Right atrium auricular region (tissue), 2 donors: ENCODE measurements at regions not wholly inside any gene's neighbourhood (a gene's known extent, or its start where the extent isn't known, plus 50 kb on each side); places are given as distances from the start of the nearest gene placed in this dataset.
"Not testable (repeated sequence)": the region's sequence is repeated elsewhere in the genome, so short reads cannot be mapped to it uniquely, and the experiment has no call there.

ENCODE experiments used
- DNase-seq: peaks from one replicate; pipeline ENCODE4 v3.0.0-alpha.2; 2019; ENCODE audit warnings: low spot score
- H3K27ac ChIP-seq, 2 donors: fragments of 200-600 bp; sonication (generic); 1 replicate in 1 of 2; 2 replicates in 1 of 2; pipeline ENCODE4 v1.5.1; 2016 to 2019
- H3K27me3 ChIP-seq, 2 donors: fragments of 200-600 bp; sonication (generic); one replicate each; pipeline versions ENCODE4 v1.5.1 to v1.6.0; 2017 to 2019
- H3K36me3 ChIP-seq: fragments of 200-600 bp; sonication (generic); one replicate; pipeline ENCODE4 v1.5.1; 2016
- H3K4me1 ChIP-seq, 2 donors: fragments of 200-600 bp; sonication (generic); one replicate each; pipeline versions ENCODE4 v1.5.1 to v1.6.0; 2017 to 2019
- H3K4me3 ChIP-seq, 2 donors: fragments of 200-600 bp; sonication (generic); 1 replicate in 1 of 2; 2 replicates in 1 of 2; pipeline ENCODE4 v1.5.1; 2017 to 2019; ENCODE audit warnings: mild to moderate bottlenecking in 1 of 2, moderate library complexity in 1 of 2
- H3K9me3 ChIP-seq, 2 donors: fragments of 200-600 bp; sonication (generic); one replicate each; pipeline ENCODE4 v1.5.1; 2019
- CTCF ChIP-seq, 2 donors: fragments of 200-600 bp; sonication (generic); IDR thresholded peaks; one replicate each; pipeline ENCODE4 v1.5.1; 2019; ENCODE audit warnings: antibody characterized with exemption in 2 of 2

- peaks cover 0 to 3% of the 10 kb centered on the region in 2 donors for H3K4me1 ChIP-seq
- TF ChIP-seq CTCF (IDR thresholded peaks at IDR 0.05), result no peak
- H3K27me3 ChIP-seq, result no peaks in the 10 kb centered on the region
- H3K36me3 ChIP-seq, result no peaks in the 10 kb centered on the region
- no peak overlapping the region for H3K27ac ChIP-seq
- no peak overlapping the region for H3K4me3 ChIP-seq
- no peak for DNase-seq
- H3K9me3 ChIP-seq, result no peaks in the 10 kb centered on the region
Measured at GRCh38 chr4:141473026-141473540, 163.3 kb upstream of the IL15 start.

GRCh38 chr4:141473952-141474351 lies 162.4 kb upstream of the IL15 start:
- Histone ChIP-seq H3K27me3 (no peaks in the 10 kb centered on the region), H3K4me1 (peaks cover 0 to 3% of the 10 kb centered on the region in 2 donors), H3K4me3 (no peak overlapping the region), H3K36me3 (no peaks in the 10 kb centered on the region), H3K9me3 (no peaks in the 10 kb centered on the region), H3K27ac (no peak overlapping the region)
- TF ChIP-seq CTCF (IDR thresholded peaks at IDR 0.05), result no peak
- no peak for DNase-seq

- H3K4me3 ChIP-seq, result no peak overlapping the region
- H3K4me1 ChIP-seq, result no peaks in the 10 kb centered on the region
- no peak for DNase-seq
- H3K9me3 ChIP-seq, result peaks cover 6 to 43% of the 10 kb centered on the region in 2 donors
- H3K27me3 ChIP-seq, result no peaks in the 10 kb centered on the region
- H3K36me3 ChIP-seq, result no peaks in the 10 kb centered on the region
- H3K27ac ChIP-seq, result no peak overlapping the region
- TF ChIP-seq CTCF (IDR thresholded peaks at IDR 0.05), result no peak
Measured at GRCh38 chr4:141480950-141481349, 155.4 kb upstream of the IL15 start.

- not testable (repeated sequence) for H3K4me3 ChIP-seq, H3K36me3 ChIP-seq, DNase-seq, H3K27me3 ChIP-seq, H3K4me1 ChIP-seq, H3K27ac ChIP-seq
- peaks cover 6 to 42% of the 10 kb centered on the region in 2 donors for H3K9me3 ChIP-seq
Measured at GRCh38 chr4:141484298-141484697, 152.1 kb upstream of the IL15 start.

GRCh38 chr4:141486375-141486997 lies 149.9 kb upstream of the IL15 start:
- Histone ChIP-seq H3K4me1 (no peaks in the 10 kb centered on the region), H3K4me3 (no peak overlapping the region), H3K9me3 (peaks cover 0 to 20% of the 10 kb centered on the region in 2 donors), H3K27me3 (no peaks in the 10 kb centered on the region), H3K36me3 (no peaks in the 10 kb centered on the region), H3K27ac (no peak overlapping the region)
- no peak for DNase-seq
- TF ChIP-seq CTCF (IDR thresholded peaks at IDR 0.05), result no peak

- Histone ChIP-seq H3K4me3 (no peak overlapping the region), H3K36me3 (no peaks in the 10 kb centered on the region), H3K9me3 (no peaks in the 10 kb centered on the region), H3K4me1 (no peaks in the 10 kb centered on the region), H3K27me3 (no peaks in the 10 kb centered on the region), H3K27ac (no peak overlapping the region)
- TF ChIP-seq CTCF (IDR thresholded peaks at IDR 0.05), result no peak
- DNase-seq, result no peak
Measured at GRCh38 chr4:141497627-141498026, 138.8 kb upstream of the IL15 start.
